ENCODE measurements at regions not wholly inside any gene's neighbourhood (a gene's known extent, or its start where the extent isn't known, plus 50 kb on each side); places are given as distances from the start of the nearest gene placed in this dataset.

- no peak overlapping the region for H3K4me3 ChIP-seq (replicated peaks; ENCODE audit: low read depth, low read length)
- no peak for DNase-seq (ENCODE audit: extremely low read depth, low read depth)
- TF ChIP-seq CTCF (IDR thresholded peaks at IDR 0.05; ENCODE audit: low read depth, low read length, missing control alignments): peak; percentile 68
Observed at GRCh38 chr1:68321084-68321685, 88.9 kb upstream of the WLS start.

- no peak for TF ChIP-seq CTCF (IDR thresholded peaks at IDR 0.05; ENCODE audit: low read depth, low read length, missing control alignments)
- no peak overlapping the region for H3K4me3 ChIP-seq (replicated peaks; ENCODE audit: low read depth, low read length)
- DNase-seq (ENCODE audit: extremely low read depth, low read depth): no peak
Observed at GRCh38 chr1:68320349-68320748, 88.0 kb upstream of the WLS start.

- no peak overlapping the region for H3K4me3 ChIP-seq (replicated peaks; ENCODE audit: low read depth, low read length)
- no peak for TF ChIP-seq CTCF (IDR thresholded peaks at IDR 0.05; ENCODE audit: low read depth, low read length, missing control alignments)
- DNase-seq (ENCODE audit: extremely low read depth, low read depth): no peak
Observed at GRCh38 chr1:68319907-68320306, 87.6 kb upstream of the WLS start.

GRCh38 chr1:68317543-68317942 lies 85.2 kb upstream of the WLS start:
- DNase-seq (ENCODE audit: extremely low read depth, low read depth): no peak
- TF ChIP-seq CTCF (IDR thresholded peaks at IDR 0.05; ENCODE audit: low read depth, low read length, missing control alignments): no peak
- no peak overlapping the region for H3K4me3 ChIP-seq (replicated peaks; ENCODE audit: low read depth, low read length)

GRCh38 chr1:68314151-68314780 lies 81.9 kb upstream of the WLS start:
- H3K4me3 ChIP-seq (replicated peaks; ENCODE audit: low read depth, low read length): no peak overlapping the region
- DNase-seq (ENCODE audit: extremely low read depth, low read depth): no peak
- TF ChIP-seq CTCF (IDR thresholded peaks at IDR 0.05; ENCODE audit: low read depth, low read length, missing control alignments): no peak

- TF ChIP-seq CTCF (IDR thresholded peaks at IDR 0.05; ENCODE audit: low read depth, low read length, missing control alignments): no peak
- DNase-seq (ENCODE audit: extremely low read depth, low read depth): no peak
Observed at GRCh38 chr1:68313735-68314134, 81.4 kb upstream of the WLS start.

GRCh38 chr1:68308034-68308433 lies 75.7 kb upstream of the WLS start:
- TF ChIP-seq CTCF (IDR thresholded peaks at IDR 0.05; ENCODE audit: low read depth, low read length, missing control alignments): no peak
- no peak for DNase-seq (ENCODE audit: extremely low read depth, low read depth)

More at GRCh38 chr1:68313735-68314134, 81.4 kb upstream of the WLS start:
- no peak overlapping the region for H3K4me3 ChIP-seq (replicated peaks; ENCODE audit: low read depth, low read length)

More at GRCh38 chr1:68308034-68308433, 75.7 kb upstream of the WLS start:
- H3K4me3 ChIP-seq (replicated peaks; ENCODE audit: low read depth, low read length): no peak overlapping the region

Data from HFF-Myc (cell line).